Caco-2 (cell line): ENCODE measurements at regions not wholly inside any gene's neighbourhood (a gene's known extent, or its start where the extent isn't known, plus 50 kb on each side); places are given as distances from the start of the nearest gene placed in this dataset.

Experiments used
- BruUV-seq: library from RNA; stranded (reverse); fragments of 400-500 nt; replicated peaks from 2 replicates; lab custom pipeline; 2021; lab: Mats Ljungman, UMichigan
- CTCF ChIA-PET: fragments of 300-600 bp; sonication (Branson Sonifier 250); formaldehyde crosslinking; loops from one replicate; lab custom pipeline; 2022; ENCODE audit warnings: antibody characterized with exemption; lab: Charles Lee
- POLR2A ChIA-PET: fragments of 300-600 bp; sonication (Branson Sonifier 250); formaldehyde crosslinking; loops from one replicate; lab custom pipeline; 2022; ENCODE audit warnings: antibody characterized with exemption; lab: Charles Lee
- DNase-seq, 2 experiments: peaks; one replicate each; pipeline versions ENCODE4 v3.0.0 to v3.0.0-alpha.2; 2020 to 2022
- H3K27me3 ChIP-seq: replicated peaks from 2 replicates; pipeline ENCODE4 v1.6.0; 2011; ENCODE audit warnings: low read length; ENCODE audit not compliant: control insufficient read depth, insufficient read depth
- H3K36me3 ChIP-seq: 2 replicates; pipeline ENCODE4 v1.5.1; 2011; ENCODE audit warnings: low read length; ENCODE audit not compliant: control insufficient read depth, insufficient read depth
- H3K4me1 ChIP-seq: fragments of 250-450 bp; sonication (Bioruptor Pico); 2 replicates; pipeline ENCODE4 v1.5.1; 2020; ENCODE audit warnings: mild to moderate bottlenecking
- H3K4me3 ChIP-seq: 2 replicates; pipeline ENCODE4 v1.5.1; 2011; ENCODE audit warnings: low read depth, mild to moderate bottlenecking, control low read depth, low read length
- H3K9me3 ChIP-seq: fragments of 250-450 bp; sonication (Bioruptor Pico); 2 replicates; pipeline ENCODE4 v1.5.1; 2020; ENCODE audit warnings: mild to moderate bottlenecking, moderate library complexity
- H3K27ac Mint-ChIP-seq: one replicate; pipeline ENCODE4 v1.8.0; 2022; ENCODE audit warnings: mixed read lengths; ENCODE audit not compliant: unreplicated experiment
- H3K27me3 Mint-ChIP-seq: one replicate; pipeline ENCODE4 v1.8.0; 2022; ENCODE audit warnings: mixed read lengths; ENCODE audit not compliant: insufficient read depth, unreplicated experiment
- H3K36me3 Mint-ChIP-seq: one replicate; pipeline ENCODE4 v1.8.0; 2022; ENCODE audit warnings: mild to moderate bottlenecking, mixed read lengths; ENCODE audit not compliant: insufficient read depth, unreplicated experiment
- H3K4me1 Mint-ChIP-seq: one replicate; pipeline ENCODE4 v1.8.0; 2022; ENCODE audit warnings: low read depth, mixed read lengths; ENCODE audit not compliant: unreplicated experiment
- H3K4me3 Mint-ChIP-seq: one replicate; pipeline ENCODE4 v1.8.0; 2022; ENCODE audit warnings: mild to moderate bottlenecking, moderate library complexity, mixed read lengths; ENCODE audit not compliant: unreplicated experiment
- H3K9me3 Mint-ChIP-seq: one replicate; pipeline ENCODE4 v1.8.0; 2022; ENCODE audit warnings: mixed read lengths; ENCODE audit not compliant: unreplicated experiment
- CTCF ChIP-seq, 2 experiments: fragments of 200-600 bp in 1 of 2; IDR thresholded peaks; 1 replicate in 1 of 2; 2 replicates in 1 of 2; pipeline versions ENCODE4 v1.5.1 to v1.8.0; 2011 to 2022; ENCODE audit warnings: antibody characterized with exemption in 1 of 2, control low read depth in 1 of 2, inconsistent platforms in 1 of 2, low read depth in 1 of 2, low read length in 1 of 2, mild to moderate bottlenecking in 1 of 2, moderate library complexity in 1 of 2; ENCODE audit not compliant: insufficient read depth in 1 of 2, severe bottlenecking in 1 of 2, unreplicated experiment in 1 of 2
- intact Hi-C: fragments of 100-400 bp; cut with micrococcal nuclease; formaldehyde crosslinking; loops from one replicate; pipeline ENCODE4 v1.10.0; 2022; ENCODE audit not compliant: unreplicated experiment

GRCh38 chr4:59966758-59967157 lies 1233.4 kb upstream of the ADGRL3 start:
- Mint-ChIP-seq H3K27ac (no peak overlapping the region), H3K36me3 (no peaks in the 10 kb centered on the region), H3K27me3 (no peaks in the 10 kb centered on the region), H3K4me3 (no peak overlapping the region), H3K4me1 (no peaks in the 10 kb centered on the region), H3K9me3 (no peaks in the 10 kb centered on the region)
- ChIA-PET POLR2A (no interaction called here), CTCF (no interaction called here)
- TF ChIP-seq CTCF (IDR thresholded peaks at IDR 0.05; ENCODE audit: insufficient read depth in 1 of 2, low read depth in 1 of 2, low read length in 1 of 2, severe bottlenecking in 1 of 2, unreplicated experiment in 1 of 2) = no peak
- H3K27me3 ChIP-seq = no peaks in the 10 kb centered on the region
- H3K9me3 ChIP-seq = no peaks in the 10 kb centered on the region
- intact Hi-C loops = no loop called here
- BruUV-seq = no TSS peak
- DNase-seq = no peak
- H3K4me1 ChIP-seq = no peaks in the 10 kb centered on the region
- no peaks in the 10 kb centered on the region for H3K36me3 ChIP-seq
- H3K4me3 ChIP-seq = no peak overlapping the region

GRCh38 chr4:59968796-59969195 lies 1231.3 kb upstream of the ADGRL3 start:
- H3K27me3 Mint-ChIP-seq = no peaks in the 10 kb centered on the region
- intact Hi-C loops = no loop called here

GRCh38 chr4:59969909-59970308 lies 1230.2 kb upstream of the ADGRL3 start:
- Histone ChIP-seq H3K36me3 (no peaks in the 10 kb centered on the region), H3K27me3 (no peaks in the 10 kb centered on the region), H3K4me1 (no peaks in the 10 kb centered on the region), H3K4me3 (no peak overlapping the region), H3K9me3 (no peaks in the 10 kb centered on the region)
- no peak overlapping the region for H3K4me3 Mint-ChIP-seq
- H3K27ac Mint-ChIP-seq = no peak overlapping the region
- no TSS peak for BruUV-seq
- H3K9me3 Mint-ChIP-seq = no peaks in the 10 kb centered on the region
- ChIA-PET CTCF (no interaction called here), POLR2A (no interaction called here)
- no peak for TF ChIP-seq CTCF (IDR thresholded peaks at IDR 0.05; ENCODE audit: insufficient read depth in 1 of 2, low read depth in 1 of 2, low read length in 1 of 2, severe bottlenecking in 1 of 2, unreplicated experiment in 1 of 2)
- no peaks in the 10 kb centered on the region for H3K27me3 Mint-ChIP-seq
- no peaks in the 10 kb centered on the region for H3K36me3 Mint-ChIP-seq
- intact Hi-C loops = no loop called here
- H3K4me1 Mint-ChIP-seq = no peaks in the 10 kb centered on the region
- DNase-seq = no peak

More at GRCh38 chr4:59968796-59969195, 1231.3 kb upstream of the ADGRL3 start:
- Mint-ChIP-seq H3K36me3 (no peaks in the 10 kb centered on the region), H3K4me3 (no peak overlapping the region), H3K4me1 (no peaks in the 10 kb centered on the region), H3K9me3 (no peaks in the 10 kb centered on the region), H3K27ac (no peak overlapping the region)
- Histone ChIP-seq H3K27me3 (no peaks in the 10 kb centered on the region), H3K4me3 (no peak overlapping the region), H3K9me3 (no peaks in the 10 kb centered on the region), H3K36me3 (no peaks in the 10 kb centered on the region), H3K4me1 (no peaks in the 10 kb centered on the region)
- no peak for DNase-seq
- ChIA-PET CTCF (no interaction called here), POLR2A (no interaction called here)
- no peak for TF ChIP-seq CTCF (IDR thresholded peaks at IDR 0.05; ENCODE audit: insufficient read depth in 1 of 2, low read depth in 1 of 2, low read length in 1 of 2, severe bottlenecking in 1 of 2, unreplicated experiment in 1 of 2)
- no TSS peak for BruUV-seq
